AG04450 (cell line): ENCODE measurements at regions not wholly inside any gene's neighbourhood (a gene's known extent, or its start where the extent isn't known, plus 50 kb on each side); places are given as distances from the start of the nearest gene placed in this dataset.

ENCODE experiments used
- CTCF ChIA-PET: fragments of 300-600, 350-600 bp; formaldehyde crosslinking; extraction: SDS; loops from one replicate; lab custom pipeline; 2022; ENCODE audit warnings: antibody characterized with exemption, inconsistent platforms; lab: Charles Lee
- POLR2A ChIA-PET: fragments of 350-600 bp; formaldehyde crosslinking; extraction: SDS; loops from one replicate; lab custom pipeline; 2021; ENCODE audit warnings: antibody characterized with exemption, inconsistent platforms; lab: Yijun Ruan, JAX
- DNase-seq: peaks from one replicate; pipeline ENCODE4 v3.0.0-alpha.2; 2011; ENCODE audit warnings: low read depth, low spot score
- H3K27ac ChIP-seq: one replicate; pipeline ENCODE4 v1.5.1; 2012; ENCODE audit warnings: low read depth, low read length, control low read depth
- H3K27me3 ChIP-seq: one replicate; pipeline ENCODE4 v1.6.0; 2012; ENCODE audit warnings: low read length; ENCODE audit not compliant: control insufficient read depth, insufficient read depth
- H3K4me3 ChIP-seq: 2 replicates; pipeline ENCODE4 v1.5.1; 2011; ENCODE audit warnings: mild to moderate bottlenecking, low read depth, low read length, control low read depth
- H3K9me3 ChIP-seq: 2 replicates; pipeline ENCODE4 v1.5.1; 2012; ENCODE audit warnings: low read length; ENCODE audit not compliant: control insufficient read depth, insufficient read depth
- TF ChIP-seq, protein P1 (sequence below): IDR thresholded peaks from 2 replicates; pipeline ENCODE4 v1.5.1; 2011; ENCODE audit warnings: low read depth, low read length, control low read depth, inconsistent platforms

DNA sequence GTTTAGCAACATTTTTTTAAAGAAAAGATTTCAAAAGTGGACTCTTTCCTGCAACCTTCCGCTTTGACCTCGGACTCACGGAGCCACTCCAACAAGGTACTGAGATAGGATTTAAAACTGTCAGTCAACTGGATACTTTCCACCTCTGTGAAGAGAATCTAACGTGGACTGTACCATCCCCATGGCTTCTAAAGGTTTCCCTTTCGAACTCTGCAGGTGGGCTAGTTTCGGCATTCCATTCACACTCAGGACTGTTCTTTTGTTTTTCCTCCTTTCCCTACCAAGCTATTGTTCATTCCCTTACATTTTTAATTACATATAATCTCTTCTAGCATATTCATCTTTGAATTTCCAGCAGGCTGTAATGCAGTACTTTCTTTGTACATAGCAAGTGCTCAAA is 88.5 kb upstream of the AKIP1 start:
- POLR2A ChIA-PET: no interaction called here
- DNase-seq: no peak
- TF ChIP-seq, protein P1, sequence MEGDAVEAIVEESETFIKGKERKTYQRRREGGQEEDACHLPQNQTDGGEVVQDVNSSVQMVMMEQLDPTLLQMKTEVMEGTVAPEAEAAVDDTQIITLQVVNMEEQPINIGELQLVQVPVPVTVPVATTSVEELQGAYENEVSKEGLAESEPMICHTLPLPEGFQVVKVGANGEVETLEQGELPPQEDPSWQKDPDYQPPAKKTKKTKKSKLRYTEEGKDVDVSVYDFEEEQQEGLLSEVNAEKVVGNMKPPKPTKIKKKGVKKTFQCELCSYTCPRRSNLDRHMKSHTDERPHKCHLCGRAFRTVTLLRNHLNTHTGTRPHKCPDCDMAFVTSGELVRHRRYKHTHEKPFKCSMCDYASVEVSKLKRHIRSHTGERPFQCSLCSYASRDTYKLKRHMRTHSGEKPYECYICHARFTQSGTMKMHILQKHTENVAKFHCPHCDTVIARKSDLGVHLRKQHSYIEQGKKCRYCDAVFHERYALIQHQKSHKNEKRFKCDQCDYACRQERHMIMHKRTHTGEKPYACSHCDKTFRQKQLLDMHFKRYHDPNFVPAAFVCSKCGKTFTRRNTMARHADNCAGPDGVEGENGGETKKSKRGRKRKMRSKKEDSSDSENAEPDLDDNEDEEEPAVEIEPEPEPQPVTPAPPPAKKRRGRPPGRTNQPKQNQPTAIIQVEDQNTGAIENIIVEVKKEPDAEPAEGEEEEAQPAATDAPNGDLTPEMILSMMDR: no peak
- Histone ChIP-seq H3K9me3 (no peaks in the 10 kb centered on the region), H3K27ac (no peak overlapping the region), H3K4me3 (no peak overlapping the region), H3K27me3 (no peaks in the 10 kb centered on the region)
- CTCF ChIA-PET: interaction anchor here (1.5 kb wide), 1 partner anchor 8 kb away, joined by 6 read pairs; no protein-coding TSS in a partner anchor

DNA sequence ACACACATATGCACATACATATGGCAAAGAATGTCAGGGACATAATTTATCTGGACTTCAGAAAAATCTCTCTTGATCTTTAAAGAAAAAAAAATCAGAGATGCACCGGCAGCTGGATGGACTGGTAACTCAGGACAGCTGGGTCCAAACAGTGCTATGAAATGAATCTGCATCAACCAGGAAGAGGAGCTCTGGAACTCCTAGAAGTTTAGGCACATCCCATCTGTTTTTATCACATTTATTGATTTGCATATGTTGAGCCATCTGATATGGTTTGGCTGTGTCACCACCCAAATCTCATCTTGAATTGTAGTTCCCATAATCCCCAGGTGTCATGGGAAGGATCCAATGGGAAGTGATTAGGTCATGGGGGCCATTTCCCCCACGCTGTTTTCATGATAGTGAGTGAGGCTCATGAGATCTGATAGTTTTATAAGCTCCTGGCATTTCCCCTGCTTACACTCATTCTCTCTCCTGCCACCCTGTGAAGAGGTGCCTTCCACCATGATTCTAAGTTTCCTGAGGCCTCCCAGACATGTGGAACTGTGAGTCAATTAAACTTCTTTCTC is 87.7 kb upstream of the AKIP1 start:
- Histone ChIP-seq H3K4me3 (no peak overlapping the region), H3K27ac (no peak overlapping the region), H3K9me3 (no peaks in the 10 kb centered on the region), H3K27me3 (no peaks in the 10 kb centered on the region)
- TF ChIP-seq, protein P1: no peak
- DNase-seq: no peak
- ChIA-PET POLR2A (no interaction called here), CTCF (interaction anchor here (1.5 kb wide), 1 partner anchor 9 kb away, joined by 6 read pairs; no protein-coding TSS in a partner anchor)

DNA sequence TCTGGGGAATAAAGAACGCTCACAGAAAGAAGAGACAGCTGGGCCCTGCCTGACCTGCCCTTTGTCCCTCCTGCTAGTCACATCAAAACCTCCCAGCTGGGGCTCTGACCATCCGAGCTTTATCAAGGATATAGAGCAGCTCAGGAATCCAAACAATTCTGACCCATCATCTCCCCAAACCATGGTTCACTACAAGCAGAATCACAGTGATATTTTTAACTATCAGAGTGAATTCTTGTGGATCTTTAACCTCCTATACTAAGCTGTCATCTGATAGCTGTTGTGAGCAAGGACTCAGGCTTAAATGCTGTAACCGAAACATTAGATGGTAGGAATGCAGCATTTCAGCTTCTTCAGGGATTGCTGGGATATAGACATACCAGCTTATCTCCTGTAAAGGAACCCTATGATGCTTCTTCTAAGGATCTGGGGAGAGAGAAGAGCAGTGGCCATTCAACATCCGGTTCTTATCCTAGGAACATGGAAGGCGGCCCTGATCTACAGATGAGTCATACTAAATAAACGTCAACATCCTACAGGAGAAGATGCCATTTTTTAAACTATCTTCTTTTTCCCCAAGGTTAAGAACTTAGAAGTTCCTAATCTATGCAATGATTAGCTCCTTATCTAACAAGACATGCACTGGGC is 84.7 kb upstream of the AKIP1 start:
- CTCF ChIA-PET: interaction anchor here (0.5 to 2.2 kb wide), 6 partner anchors 13 to 230 kb away, joined by 3 to 12 read pairs (median 6); a partner anchor contains a TSS

DNA sequence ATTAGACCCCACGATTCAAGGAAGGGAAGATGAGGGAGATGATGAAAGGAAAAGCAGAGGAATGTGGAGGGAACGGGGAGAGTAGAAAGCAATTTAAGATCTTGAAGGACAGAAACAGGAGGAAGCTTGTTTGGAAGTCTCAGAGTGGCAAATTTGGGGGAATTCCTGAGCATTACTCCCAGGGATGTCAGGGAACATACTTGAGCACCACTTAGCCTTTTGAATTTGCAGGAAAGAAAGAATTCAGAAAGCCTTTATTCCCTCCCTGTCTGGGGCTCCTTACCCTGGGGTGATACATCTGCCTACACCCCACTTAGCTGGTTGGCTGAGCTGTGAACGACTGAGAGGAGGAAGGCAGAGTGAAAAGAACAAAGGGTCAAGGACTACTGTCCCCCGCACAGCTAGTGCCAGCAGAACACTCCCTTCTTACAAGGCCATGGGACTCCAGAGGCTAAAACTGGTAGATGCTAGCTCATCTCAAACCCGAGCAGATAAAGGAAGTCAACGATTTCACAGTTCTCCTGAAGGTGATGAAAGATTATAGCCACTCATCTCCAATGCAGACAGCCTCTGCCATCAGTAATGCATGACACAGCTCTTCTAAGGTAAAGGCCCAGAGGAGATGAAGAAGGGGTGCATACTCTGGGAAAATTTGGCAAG is 84.0 kb upstream of the AKIP1 start:
- H3K27ac ChIP-seq: peak overlapping the region; percentile 93
- no peaks in the 10 kb centered on the region for H3K9me3 ChIP-seq
- no peaks in the 10 kb centered on the region for H3K27me3 ChIP-seq
- TF ChIP-seq, protein P1: no peak
- no peak overlapping the region for H3K4me3 ChIP-seq
- no peak for DNase-seq
- POLR2A ChIA-PET: interaction anchor here (0.6 to 1.6 kb wide), 7 partner anchors 7 to 138 kb away, joined by 3 to 6 read pairs (median 4); a partner anchor contains a TSS
- CTCF ChIA-PET: interaction anchor here (0.5 to 2.2 kb wide), 8 partner anchors 13 to 505 kb away, joined by 3 to 12 read pairs (median 6); a partner anchor contains a TSS

More for the DNA sequence above, 84.7 kb upstream of the AKIP1 start:
- TF ChIP-seq, protein P1: no peak
- Histone ChIP-seq H3K9me3 (no peaks in the 10 kb centered on the region), H3K27me3 (no peaks in the 10 kb centered on the region), H3K27ac (peak overlapping the region; percentile 93), H3K4me3 (no peak overlapping the region)
- peak; percentile 75 for DNase-seq
- POLR2A ChIA-PET: interaction anchor here (1.0 to 1.6 kb wide), 7 partner anchors 8 to 138 kb away, joined by 3 to 7 read pairs (median 6); a partner anchor contains a TSS
